ENCODE measurements at regions not wholly inside any gene's neighbourhood (a gene's known extent, or its start where the extent isn't known, plus 50 kb on each side); places are given as distances from the start of the nearest gene placed in this dataset.
"Not testable (repeated sequence)": the region's sequence is repeated elsewhere in the genome, so short reads cannot be mapped to it uniquely, and the experiment has no call there.

DNA sequence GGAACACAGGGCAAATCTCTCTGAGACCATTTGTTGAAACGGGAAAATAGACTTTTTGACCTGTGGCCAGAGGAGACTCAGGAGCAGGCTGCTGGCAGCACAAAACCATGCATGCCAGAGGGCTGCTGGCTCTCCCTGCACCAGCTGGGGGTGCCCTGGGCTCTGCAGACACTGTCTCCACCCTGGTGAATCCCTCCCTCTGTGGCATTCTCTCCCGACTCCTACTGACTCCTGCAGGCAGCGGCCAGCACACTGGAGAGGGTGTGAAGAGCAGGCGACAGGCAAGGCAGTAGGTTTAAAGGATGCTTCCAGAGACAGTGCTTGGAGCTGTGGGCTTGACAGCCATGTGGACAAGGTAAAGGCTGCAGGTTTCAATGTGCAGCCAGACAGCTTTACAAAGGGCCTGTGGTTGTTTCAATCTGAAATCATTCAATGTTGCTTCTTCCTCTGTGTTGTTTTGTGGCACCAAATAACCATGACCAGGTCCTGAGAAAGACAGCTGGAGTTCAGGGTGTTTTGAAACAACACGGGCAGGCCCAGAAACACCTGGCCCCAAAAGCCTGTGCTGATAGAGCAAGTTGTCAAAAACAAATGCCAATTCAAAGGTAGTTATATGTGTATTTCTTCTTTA lies 431.0 kb upstream of the ATP10A start:
- DNase-seq (ENCODE audit: extremely low spot score, insufficient read length, low read depth) (no peak), FAIRE-seq (no peak)

DNA sequence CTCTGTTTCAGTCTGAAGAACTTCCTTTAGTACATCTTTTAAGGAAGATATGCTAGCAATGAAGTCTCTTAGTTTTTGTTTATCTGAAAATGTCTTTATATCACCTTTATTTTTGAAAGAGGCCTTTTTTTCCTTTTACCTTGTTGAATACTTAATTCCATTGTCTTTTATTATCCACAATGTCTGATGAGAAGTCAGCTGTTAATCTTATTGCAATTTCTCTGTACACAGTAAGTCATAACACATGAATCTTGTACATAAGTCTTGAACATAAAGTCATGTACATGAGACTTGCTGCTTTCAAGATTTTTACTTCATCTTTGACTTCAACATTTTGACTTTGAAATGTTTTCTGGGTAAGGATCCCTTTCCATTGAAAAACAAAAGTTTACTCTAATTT lies 424.3 kb upstream of the ATP10A start:
- no peak for FAIRE-seq
- no peak for DNase-seq (ENCODE audit: extremely low spot score, insufficient read length, low read depth)

DNA sequence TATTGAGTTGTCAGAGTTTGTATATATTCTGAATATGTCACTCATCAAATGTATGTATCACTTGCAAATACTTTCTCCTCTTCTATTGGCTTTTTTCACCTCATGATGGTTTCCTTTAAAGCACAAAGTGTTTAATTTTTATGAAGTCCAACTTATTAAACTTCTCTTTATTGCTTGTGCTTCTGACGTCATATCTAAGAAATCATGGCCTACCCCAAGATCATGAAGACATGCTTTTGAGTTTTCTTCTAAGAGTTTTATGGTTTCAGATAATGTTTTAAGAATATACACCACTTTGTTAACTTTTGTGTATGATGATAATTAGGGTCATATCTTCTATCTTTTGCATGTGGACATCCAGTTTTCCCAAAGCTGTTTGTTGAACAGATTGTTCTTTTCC lies 417.2 kb upstream of the ATP10A start:
- FAIRE-seq, result no peak
- no peak for DNase-seq (ENCODE audit: extremely low spot score, insufficient read length, low read depth)

DNA sequence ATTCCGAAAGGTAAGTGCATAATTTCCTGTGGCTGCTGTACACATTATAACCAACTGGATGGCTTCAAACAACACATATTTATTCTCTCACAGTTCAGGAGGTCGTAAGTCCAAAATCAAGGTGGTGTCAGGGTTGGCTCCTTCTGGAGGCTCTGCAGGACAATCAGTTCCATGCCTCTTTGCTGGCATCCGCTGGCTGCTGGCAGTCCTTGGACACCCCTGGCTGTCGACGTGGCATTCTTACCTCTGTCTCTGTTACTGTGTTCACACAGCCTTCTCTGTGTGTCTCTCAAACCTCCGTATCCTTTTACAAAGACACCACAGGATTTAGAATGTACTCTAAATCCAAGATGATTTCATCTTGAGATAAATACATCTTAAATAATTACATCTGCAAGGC lies 398.8 kb upstream of the ATP10A start:
- no peak for DNase-seq (ENCODE audit: extremely low spot score, insufficient read length, low read depth)
- no peak for FAIRE-seq

DNA sequence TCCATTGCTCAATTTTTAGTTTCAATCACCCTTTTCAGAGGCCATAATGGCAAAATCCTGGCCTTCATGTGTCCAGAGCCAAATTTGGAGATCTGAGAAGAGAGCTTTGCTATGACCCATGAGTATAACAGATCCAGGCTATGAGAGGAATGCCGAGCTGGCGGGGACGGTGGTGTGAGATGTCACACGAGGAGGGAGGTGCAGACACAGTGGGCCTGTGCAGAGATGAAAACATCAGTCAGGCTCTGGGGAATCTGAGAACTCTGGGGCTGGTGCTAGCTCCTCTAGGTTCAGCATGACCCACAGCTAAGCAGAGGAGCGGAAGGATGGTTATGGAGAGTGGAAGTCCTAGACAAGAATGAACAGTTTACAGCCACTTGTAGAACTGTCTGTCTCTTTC lies 398.3 kb upstream of the ATP10A start:
- FAIRE-seq (no peak), DNase-seq (ENCODE audit: extremely low spot score, insufficient read length, low read depth) (no peak)

DNA sequence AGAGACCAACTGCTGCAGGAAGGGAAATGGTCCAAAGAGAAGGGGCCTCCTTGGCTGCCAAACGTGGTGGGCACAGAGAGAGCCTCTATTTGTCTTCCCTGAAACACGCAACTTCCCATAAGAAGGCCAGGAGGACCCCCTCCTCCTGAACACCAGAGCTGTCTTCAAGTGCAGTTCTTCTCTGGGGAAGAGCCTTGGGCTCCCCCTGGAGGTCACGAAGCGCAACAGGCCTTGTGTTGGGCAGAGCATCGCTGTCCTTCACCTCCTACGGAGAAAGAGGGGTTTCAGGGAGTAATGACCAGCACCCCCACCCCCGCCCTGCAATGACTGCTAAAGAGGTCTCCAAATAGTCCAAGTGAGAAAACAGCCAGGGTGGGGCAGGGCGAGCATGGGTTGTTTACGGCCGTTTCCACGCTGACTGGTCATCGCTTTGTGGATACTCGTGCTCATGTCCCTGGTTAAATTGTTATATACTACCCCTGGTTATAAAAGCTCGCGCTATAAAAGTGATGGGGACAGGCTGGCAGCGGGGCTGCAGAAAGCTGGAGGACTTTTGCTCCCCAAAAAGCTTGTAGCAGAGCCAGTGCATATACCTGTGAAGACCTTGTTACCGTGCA lies 397.5 kb upstream of the ATP10A start:
- no peak for DNase-seq (ENCODE audit: extremely low spot score, insufficient read length, low read depth)
- no peak for FAIRE-seq

DNA sequence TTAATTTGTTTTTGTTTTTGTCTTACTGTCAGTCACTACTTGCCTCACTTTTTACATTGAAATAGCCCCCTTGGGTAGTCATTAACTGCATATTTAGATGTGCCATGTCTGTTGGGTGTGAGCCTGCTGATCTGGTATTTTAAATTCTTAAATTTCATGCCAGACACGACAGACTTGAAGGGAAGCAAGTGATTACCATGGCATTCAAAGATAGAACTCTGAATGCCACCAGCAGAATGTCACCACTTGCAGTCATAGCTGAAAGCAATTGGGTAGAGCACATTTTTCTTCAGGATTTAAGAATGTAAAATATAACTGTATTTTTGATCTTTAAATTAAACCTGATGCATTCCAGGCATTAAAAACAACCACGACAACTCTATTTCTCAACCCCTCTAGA lies 396.5 kb upstream of the ATP10A start:
- FAIRE-seq (no peak), DNase-seq (ENCODE audit: extremely low spot score, insufficient read length, low read depth) (no peak)

DNA sequence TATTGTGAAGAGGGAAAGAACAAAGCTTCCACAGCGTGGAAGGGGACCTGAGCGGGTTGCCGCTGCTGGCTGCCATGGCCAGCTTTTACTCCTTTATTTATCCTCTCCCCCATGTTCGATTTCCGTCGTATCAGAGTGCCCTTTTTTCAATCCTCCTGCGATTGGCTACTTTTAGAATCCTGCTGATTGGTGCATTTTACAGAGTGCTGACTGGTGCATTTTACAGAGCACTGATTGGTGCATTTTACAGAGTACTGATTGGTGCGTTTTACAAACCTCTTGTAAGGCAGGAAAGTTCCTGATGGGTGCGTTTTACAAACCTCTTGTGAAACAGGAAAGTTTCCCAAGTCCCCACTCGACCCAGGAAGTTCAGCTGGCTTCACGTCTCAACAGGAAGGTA lies 381.7 kb upstream of the ATP10A start:
- not testable (repeated sequence) for DNase-seq (ENCODE audit: extremely low spot score, insufficient read length, low read depth); FAIRE-seq

DNA sequence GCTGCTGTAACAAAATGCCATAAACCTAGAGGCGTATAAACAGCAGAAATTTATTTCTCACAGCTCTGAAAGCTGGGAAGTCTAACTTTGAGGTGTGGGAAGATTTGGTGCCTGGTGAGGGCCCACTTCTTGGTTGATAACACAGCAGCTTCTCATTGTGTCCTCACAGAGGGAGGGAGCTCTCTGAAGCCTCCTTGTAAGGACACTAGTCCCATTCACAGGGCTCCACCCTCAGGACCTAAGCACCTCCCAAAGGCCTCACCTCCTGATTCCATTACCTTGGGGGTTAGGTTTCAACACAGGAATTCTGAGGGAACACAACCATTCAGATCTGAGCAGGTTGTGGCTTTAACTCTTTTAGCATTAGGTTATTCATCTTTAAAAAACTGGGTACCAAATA lies 380.3 kb upstream of the ATP10A start:
- no peak for DNase-seq (ENCODE audit: extremely low spot score, insufficient read length, low read depth)
- FAIRE-seq, result no peak

DNA sequence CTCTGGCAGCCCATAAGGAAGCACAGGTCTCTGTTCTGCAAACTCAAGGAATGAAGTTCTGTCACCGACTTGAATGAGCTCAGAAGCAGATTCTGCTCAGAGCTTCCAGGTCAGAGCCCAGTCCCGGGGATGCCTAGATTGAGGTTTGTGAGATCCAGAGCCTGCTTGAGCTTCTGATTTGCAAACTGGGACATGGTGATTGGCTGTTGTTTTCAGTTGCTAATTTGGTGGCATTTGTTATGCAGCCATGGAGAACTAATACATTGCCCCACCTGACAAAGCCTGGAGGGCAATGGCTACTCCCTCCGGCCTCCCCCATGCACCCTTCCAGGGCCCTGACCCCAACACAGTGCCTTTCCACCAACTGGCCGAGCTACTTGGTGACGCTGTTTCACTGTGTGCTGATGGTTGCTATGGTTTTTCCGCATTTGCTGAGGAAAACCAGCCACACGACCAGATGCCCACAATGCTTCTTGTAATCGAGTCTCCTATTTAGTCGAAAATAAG lies 379.5 kb upstream of the ATP10A start:
- FAIRE-seq, result no peak
- no peak for DNase-seq (ENCODE audit: extremely low spot score, insufficient read length, low read depth)

DNA sequence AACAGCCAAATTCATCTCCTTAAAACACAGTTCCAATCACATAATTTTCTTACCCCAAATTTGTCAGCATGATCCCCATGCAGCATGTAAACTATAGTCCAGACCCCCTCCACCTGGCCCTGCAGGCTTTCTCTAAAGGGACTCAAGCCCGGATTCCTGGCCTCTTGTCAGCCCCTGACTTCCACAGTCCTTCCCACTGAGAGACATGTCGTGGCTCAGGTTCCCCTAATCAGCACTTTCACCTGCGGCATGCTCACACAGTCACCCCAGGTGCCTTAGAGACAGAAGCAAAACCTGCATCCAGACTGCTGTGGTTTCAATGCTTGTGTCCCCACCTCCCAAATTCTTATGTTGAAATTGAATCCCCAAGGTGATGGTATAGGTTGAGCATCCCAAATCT lies 372.7 kb upstream of the ATP10A start:
- DNase-seq (ENCODE audit: extremely low spot score, insufficient read length, low read depth) (no peak), FAIRE-seq (no peak)

DNA sequence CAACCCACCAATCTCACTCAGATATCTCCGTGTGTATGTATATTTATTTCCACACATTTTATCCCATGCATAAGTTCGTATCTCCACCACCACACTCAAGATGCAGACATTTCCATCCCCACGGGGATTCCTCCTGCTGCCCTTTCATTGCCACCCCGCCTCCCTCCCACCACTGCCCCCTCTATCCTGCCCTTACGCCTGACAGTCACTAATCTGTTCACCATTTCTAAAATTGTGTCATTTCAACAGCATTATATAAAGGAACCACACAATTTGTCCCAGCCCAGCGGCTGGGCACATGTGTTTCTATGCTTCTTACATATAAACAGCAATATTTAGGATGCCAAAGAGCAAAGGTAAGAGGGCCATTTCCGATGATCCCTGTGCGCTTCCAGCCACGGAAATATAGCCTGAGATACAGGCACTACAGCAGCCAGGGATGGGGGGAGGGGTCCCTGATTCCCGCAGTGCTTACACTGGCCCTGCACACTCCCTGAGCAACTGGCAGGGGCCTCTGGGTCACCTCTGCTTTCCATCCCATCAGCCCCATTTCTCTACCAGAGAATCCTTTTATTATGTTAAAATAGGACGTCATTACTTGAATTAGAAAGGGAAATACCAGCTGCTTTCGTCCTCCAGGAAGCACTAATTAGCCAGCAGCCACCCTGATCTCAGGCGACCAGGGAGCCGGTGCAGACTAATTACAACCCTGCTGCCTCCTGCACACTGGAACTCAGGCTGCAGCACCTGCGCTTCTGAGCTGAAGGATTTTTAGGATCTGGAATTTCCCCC lies 372.0 kb upstream of the ATP10A start:
- no peak for DNase-seq (ENCODE audit: extremely low spot score, insufficient read length, low read depth)
- no peak for FAIRE-seq

DNA sequence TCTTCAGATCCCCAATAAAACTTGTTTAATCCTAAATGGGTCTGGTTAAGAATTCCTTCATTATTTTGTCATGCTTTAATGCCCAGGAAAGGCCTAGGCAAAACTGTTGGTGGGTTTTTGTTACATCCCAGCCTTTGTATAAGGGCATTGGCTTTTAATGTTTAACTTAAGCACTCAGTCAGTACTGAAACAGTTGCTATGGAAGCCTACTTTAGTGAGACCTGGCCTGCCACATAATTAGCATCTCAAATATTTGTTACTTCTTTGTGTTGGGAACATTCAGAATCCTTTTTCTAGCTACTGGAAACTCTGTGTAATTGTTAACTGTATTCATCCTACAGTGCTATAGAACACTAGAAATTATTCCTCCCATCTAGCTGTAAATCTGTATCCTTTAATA lies 369.6 kb upstream of the ATP10A start:
- FAIRE-seq, result no peak
- DNase-seq (ENCODE audit: extremely low spot score, insufficient read length, low read depth), result no peak

DNA sequence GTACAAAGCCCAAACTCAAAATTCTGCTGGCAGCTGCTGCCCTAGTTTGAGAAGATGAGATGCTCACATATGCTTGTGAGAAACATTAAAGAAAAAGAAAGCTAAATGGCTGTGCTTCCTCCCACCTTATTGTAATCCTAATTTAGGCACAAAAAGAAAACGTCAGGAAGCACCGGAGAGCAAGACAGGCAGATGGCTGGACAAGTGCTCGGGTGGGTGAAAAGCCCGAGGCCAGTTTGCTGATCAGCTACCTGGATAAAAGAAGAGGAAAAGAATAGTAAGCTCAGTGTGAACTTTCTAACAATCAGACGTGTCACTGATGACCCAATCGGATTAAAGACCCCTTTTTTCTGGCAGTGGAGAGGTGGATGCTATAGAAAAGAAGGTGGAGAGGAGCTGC lies 368.0 kb upstream of the ATP10A start:
- FAIRE-seq (no peak), DNase-seq (ENCODE audit: extremely low spot score, insufficient read length, low read depth) (no peak)

DNA sequence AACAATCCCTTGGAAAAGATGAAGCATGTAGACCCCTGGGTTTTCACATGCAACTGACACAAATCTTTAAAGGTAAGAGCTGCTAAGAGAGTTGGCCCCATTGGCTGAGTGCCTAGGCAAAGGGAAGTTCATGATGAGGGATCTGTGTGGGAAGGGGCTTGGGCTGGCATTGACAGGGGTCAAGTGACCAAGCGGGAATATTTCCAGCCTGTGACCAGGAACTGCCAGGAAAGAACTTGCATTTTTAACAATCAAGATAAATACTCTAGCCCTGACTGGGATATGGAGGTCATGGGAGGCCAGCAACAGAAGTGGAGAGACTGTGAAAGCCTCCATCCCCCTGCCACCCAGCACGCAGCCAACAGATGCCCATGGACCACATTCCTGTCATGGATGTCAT lies 361.1 kb upstream of the ATP10A start:
- FAIRE-seq, result no peak
- no peak for DNase-seq (ENCODE audit: extremely low spot score, insufficient read length, low read depth)

DNA sequence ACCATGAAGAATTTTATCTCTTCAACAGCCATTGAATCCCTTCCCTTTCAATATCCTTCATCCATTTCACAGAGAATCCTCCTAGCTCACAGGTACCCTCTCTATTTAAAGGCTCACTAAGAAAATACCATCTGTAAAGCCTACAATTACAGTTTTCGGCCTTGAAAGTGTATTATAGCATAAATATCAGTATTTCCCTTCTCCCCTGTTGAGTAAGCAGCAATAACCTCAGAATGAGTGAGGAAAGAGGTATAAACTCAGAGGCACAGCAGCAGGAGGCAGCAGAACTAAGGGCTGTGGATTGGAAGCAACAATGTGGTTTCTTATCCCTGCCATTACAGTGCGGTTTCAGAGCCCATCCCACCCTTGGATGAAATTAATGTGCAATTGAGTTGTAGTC lies 360.6 kb upstream of the ATP10A start:
- no peak for FAIRE-seq
- DNase-seq (ENCODE audit: extremely low spot score, insufficient read length, low read depth), result no peak

DNA sequence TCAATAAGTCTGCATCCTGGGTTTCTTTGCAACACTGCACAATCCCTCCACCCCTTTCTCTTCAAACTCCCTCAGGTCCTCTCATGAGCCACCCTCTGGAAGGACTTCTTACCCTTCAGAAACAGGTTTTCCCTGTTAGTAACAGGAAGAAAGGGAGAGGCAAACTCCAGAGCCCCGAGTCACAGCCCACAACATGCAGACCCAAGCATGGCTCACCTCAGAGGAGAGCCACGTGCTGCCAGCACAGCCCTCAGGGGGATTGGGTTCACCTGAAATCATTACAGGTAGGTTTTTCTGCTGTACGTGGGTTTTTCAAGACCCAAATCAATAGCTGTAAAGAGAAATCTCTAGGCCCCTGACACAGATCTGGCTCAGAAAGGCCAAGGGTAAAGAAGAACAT lies 359.7 kb upstream of the ATP10A start:
- DNase-seq (ENCODE audit: extremely low spot score, insufficient read length, low read depth), result no peak
- FAIRE-seq, result no peak

DNA sequence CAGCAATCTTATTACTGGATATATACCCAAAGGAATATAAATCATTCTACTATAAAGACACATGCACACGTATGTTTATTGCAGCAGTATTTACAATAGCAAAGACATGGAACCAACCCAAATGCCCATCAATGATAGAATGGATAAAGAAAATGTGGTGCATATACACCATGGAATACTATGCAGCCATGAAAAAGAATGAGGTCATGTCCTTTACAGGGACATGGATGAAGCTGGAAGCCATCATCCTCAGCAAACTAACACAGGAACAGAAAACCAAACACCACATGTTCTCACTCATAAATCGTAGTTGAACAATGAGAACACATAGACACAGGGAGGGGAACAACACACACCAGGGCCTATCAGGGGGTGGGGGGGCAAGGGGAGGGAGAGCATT lies 353.9 kb upstream of the ATP10A start:
- not testable (repeated sequence) for FAIRE-seq; DNase-seq (ENCODE audit: extremely low spot score, insufficient read length, low read depth)

DNA sequence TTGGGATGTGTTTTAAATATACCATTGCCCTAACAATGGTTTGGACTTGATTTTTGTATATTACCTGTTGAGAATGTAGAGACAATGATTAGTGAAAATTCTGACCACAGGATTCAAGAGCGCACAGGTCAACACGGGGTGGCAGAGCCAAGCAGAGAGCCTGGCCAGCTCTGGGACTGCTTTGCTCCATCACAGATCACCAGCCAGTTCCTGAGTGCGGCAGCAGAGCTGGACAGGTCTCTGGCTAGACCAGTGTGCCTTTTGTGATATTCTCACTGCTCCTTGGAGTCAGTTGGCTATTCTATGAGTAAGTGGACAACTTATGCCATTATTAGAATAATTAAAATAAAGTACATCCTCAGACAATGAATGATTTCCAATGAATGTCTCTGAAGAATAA lies 351.2 kb upstream of the ATP10A start:
- DNase-seq (ENCODE audit: extremely low spot score, insufficient read length, low read depth) (no peak), FAIRE-seq (no peak)

DNA sequence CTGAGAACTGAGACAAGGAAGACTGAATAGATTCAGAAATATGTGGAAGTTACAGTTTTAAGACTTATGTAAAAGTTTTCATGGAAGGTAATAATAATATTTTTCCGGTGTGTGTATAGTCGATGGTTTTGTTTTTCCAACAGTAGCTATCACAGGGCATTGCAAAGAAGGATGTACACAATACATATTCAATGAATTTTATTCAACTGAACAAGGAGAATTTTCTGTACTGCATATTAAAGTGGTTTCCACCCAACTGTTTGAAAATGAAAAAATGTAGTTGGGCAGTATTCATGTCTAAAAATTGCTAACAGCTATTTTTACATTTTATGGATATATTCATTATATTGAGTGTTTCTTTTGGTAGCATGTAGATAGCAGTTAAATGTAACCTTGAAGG lies 350.3 kb upstream of the ATP10A start:
- no peak for FAIRE-seq
- no peak for DNase-seq (ENCODE audit: extremely low spot score, insufficient read length, low read depth)

DNA sequence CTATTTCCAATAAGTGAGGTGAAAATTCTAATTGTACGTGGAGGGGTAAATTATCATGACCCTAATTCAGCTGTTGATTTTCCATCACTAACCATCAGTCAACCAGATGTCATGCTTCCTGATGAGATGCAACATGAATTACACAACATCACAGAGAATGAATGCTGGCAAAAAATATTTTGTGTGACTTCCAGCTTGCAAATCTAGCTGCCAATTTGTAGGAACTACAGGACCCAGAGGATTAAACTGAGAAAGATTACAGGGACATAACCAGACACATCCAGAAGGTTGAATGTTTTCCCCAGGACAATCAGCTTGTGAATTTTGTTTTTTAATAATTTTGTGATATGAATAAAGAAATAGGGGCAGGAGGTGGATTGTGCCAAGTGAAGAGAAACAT lies 349.0 kb upstream of the ATP10A start:
- FAIRE-seq (no peak), DNase-seq (ENCODE audit: extremely low spot score, insufficient read length, low read depth) (no peak)
